ENCODE measurements at regions not wholly inside any gene's neighbourhood (a gene's known extent, or its start where the extent isn't known, plus 50 kb on each side); places are given as distances from the start of the nearest gene placed in this dataset.

- Histone ChIP-seq H3K4me3 (no peak overlapping the region), H3K27ac (no peak overlapping the region), H3K4me1 (no peaks in the 10 kb centered on the region), H3K27me3 (no peaks in the 10 kb centered on the region), H3K9me3 (no peaks in the 10 kb centered on the region), H3K36me3 (no peaks in the 10 kb centered on the region)
- in situ Hi-C loops (cut with MboI; ENCODE audit: low pct_ligation_motif_present in 1 of 4, low pct_unique_long_range_greater_than_20kb in 1 of 4, low sequenced_read_pairs in 3 of 4) (loop anchor here in 1 of 4 donors (25.0 kb wide), 1 partner anchor 109 kb away; no protein-coding TSS in a partner anchor), intact Hi-C loops (cut with DNase I; ENCODE audit: low total_unique reads) (no loop called here)
- no peak for TF ChIP-seq POLR2AphosphoS5 (IDR thresholded peaks at IDR 0.05)
- TF ChIP-seq CTCF (IDR thresholded peaks at IDR 0.05): no peak
- TF ChIP-seq EP300 (IDR thresholded peaks at IDR 0.05; ENCODE audit: low read depth): no peak
- TF ChIP-seq POLR2A (IDR thresholded peaks at IDR 0.05): no peak
- 39 to 64% methylated on average over 4 to 7 of the region's 7 CpGs for WGBS, 2 donors (ENCODE audit: low coverage in 1 of 2)
- no peak for DNase-seq
Observed at GRCh38 chr18:45303026-45303425, 312.2 kb upstream of the SLC14A2 start.

GRCh38 chr18:45304558-45304957 lies 310.7 kb upstream of the SLC14A2 start:
- Histone ChIP-seq H3K27ac (no peak overlapping the region), H3K4me1 (no peaks in the 10 kb centered on the region), H3K9me3 (no peaks in the 10 kb centered on the region), H3K36me3 (no peaks in the 10 kb centered on the region), H3K4me3 (no peak overlapping the region), H3K27me3 (no peaks in the 10 kb centered on the region)
- WGBS, 2 donors (ENCODE audit: low coverage in 1 of 2): 88% methylated on average over 1 of the region's 1 CpG; no CpG with 5 or more reads in 1 of the 2 donors
- DNase-seq: no peak
- in situ Hi-C loops (cut with MboI; ENCODE audit: low pct_ligation_motif_present in 1 of 4, low pct_unique_long_range_greater_than_20kb in 1 of 4, low sequenced_read_pairs in 3 of 4) (loop anchor here in 1 of 4 donors (25.0 kb wide), 1 partner anchor 108 kb away; no protein-coding TSS in a partner anchor), intact Hi-C loops (cut with DNase I; ENCODE audit: low total_unique reads) (no loop called here)
- TF ChIP-seq CTCF (IDR thresholded peaks at IDR 0.05): no peak
- TF ChIP-seq EP300 (IDR thresholded peaks at IDR 0.05; ENCODE audit: low read depth): no peak
- TF ChIP-seq POLR2A (IDR thresholded peaks at IDR 0.05): no peak
- TF ChIP-seq POLR2AphosphoS5 (IDR thresholded peaks at IDR 0.05): no peak

GRCh38 chr18:45312555-45313126 lies 302.6 kb upstream of the SLC14A2 start:
- 83 to 84% methylated on average over 5 to 9 of the region's 9 CpGs for WGBS, 2 donors (ENCODE audit: low coverage in 1 of 2)
- H3K4me3 ChIP-seq: no peak overlapping the region
- no peak overlapping the region for H3K27ac ChIP-seq
- in situ Hi-C loops (cut with MboI; ENCODE audit: low pct_ligation_motif_present in 1 of 4, low pct_unique_long_range_greater_than_20kb in 1 of 4, low sequenced_read_pairs in 3 of 4) (loop anchor here in 1 of 4 donors (25.0 kb wide), 1 partner anchor 100 kb away; no protein-coding TSS in a partner anchor), intact Hi-C loops (cut with DNase I; ENCODE audit: low total_unique reads) (no loop called here)
- no peaks in the 10 kb centered on the region for H3K36me3 ChIP-seq
- H3K4me1 ChIP-seq: no peaks in the 10 kb centered on the region
- no peak for TF ChIP-seq POLR2AphosphoS5 (IDR thresholded peaks at IDR 0.05)
- TF ChIP-seq POLR2A (IDR thresholded peaks at IDR 0.05): no peak
- no peak for TF ChIP-seq CTCF (IDR thresholded peaks at IDR 0.05)
- no peak for TF ChIP-seq EP300 (IDR thresholded peaks at IDR 0.05; ENCODE audit: low read depth)
- no peaks in the 10 kb centered on the region for H3K9me3 ChIP-seq
- H3K27me3 ChIP-seq: no peaks in the 10 kb centered on the region
- no peak for DNase-seq

GRCh38 chr18:45316127-45316526 lies 299.1 kb upstream of the SLC14A2 start:
- no peak for DNase-seq
- Histone ChIP-seq H3K9me3 (no peaks in the 10 kb centered on the region), H3K4me3 (no peak overlapping the region), H3K27me3 (no peaks in the 10 kb centered on the region), H3K36me3 (no peaks in the 10 kb centered on the region), H3K27ac (no peak overlapping the region), H3K4me1 (no peaks in the 10 kb centered on the region)
- intact Hi-C loops (cut with DNase I; ENCODE audit: low total_unique reads) (no loop called here), in situ Hi-C loops (cut with MboI; ENCODE audit: low pct_ligation_motif_present in 1 of 4, low pct_unique_long_range_greater_than_20kb in 1 of 4, low sequenced_read_pairs in 3 of 4) (loop anchor here in 1 of 4 donors (25.0 kb wide), 1 partner anchor 96 kb away; no protein-coding TSS in a partner anchor)
- 77 to 82% methylated on average over 3 of the region's 3 CpGs for WGBS, 2 donors (ENCODE audit: low coverage in 1 of 2)
- TF ChIP-seq POLR2A (IDR thresholded peaks at IDR 0.05) (no peak), EP300 (IDR thresholded peaks at IDR 0.05; ENCODE audit: low read depth) (no peak), POLR2AphosphoS5 (IDR thresholded peaks at IDR 0.05) (no peak), CTCF (IDR thresholded peaks at IDR 0.05) (no peak)

Data from transverse colon (tissue), 4 donors.